Omental fat pad (tissue), 3 donors: ENCODE measurements at regions not wholly inside any gene's neighbourhood (a gene's known extent, or its start where the extent isn't known, plus 50 kb on each side); places are given as distances from the start of the nearest gene placed in this dataset.
"Not testable (repeated sequence)": the region's sequence is repeated elsewhere in the genome, so short reads cannot be mapped to it uniquely, and the experiment has no call there.

Experiments used
- ATAC-seq: fragments of 150-250 bp; one replicate; pipeline ENCODE4 v1.9.1; 2016; ENCODE audit warnings: mild to moderate bottlenecking, moderate library complexity; ENCODE audit not compliant: low FRiP score
- DNase-seq: peaks from one replicate; pipeline ENCODE4 v3.0.0-alpha.2; 2019; ENCODE audit warnings: low spot score
- CTCF ChIP-seq, 3 donors: fragments of 450-650 bp; IDR thresholded peaks; one replicate each; pipeline ENCODE4 v1.5.1; 2016 to 2017; ENCODE audit warnings: antibody characterized with exemption in 3 of 3, mild to moderate bottlenecking in 3 of 3, moderate library complexity in 2 of 3

GRCh38 chr1:29683472-29683871 lies 447.1 kb downstream of the PTPRU start:
- DNase-seq (no peak), ATAC-seq (no peak)
- no peak for TF ChIP-seq CTCF (IDR thresholded peaks at IDR 0.05)

DNA sequence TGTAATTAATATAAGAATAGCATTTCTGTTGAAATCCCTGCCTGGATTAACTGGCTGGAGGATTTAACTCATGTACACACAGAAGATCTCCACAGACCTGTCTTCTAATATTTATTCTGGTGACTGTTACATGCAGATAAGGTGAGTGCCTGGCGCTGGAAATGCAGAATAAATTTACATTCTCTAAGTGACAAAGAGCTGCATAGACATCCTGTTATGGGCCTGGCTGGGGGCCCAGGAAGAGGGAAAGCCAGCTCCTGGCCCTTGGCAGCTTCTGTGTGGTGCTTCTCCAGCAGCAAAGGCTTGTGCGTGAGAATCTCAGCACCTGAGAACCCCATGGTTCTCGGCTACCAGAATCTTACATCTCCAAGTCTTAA lies 446.6 kb downstream of the PTPRU start:
- no peak for DNase-seq
- ATAC-seq: no peak
- TF ChIP-seq CTCF (IDR thresholded peaks at IDR 0.05): no peak

DNA sequence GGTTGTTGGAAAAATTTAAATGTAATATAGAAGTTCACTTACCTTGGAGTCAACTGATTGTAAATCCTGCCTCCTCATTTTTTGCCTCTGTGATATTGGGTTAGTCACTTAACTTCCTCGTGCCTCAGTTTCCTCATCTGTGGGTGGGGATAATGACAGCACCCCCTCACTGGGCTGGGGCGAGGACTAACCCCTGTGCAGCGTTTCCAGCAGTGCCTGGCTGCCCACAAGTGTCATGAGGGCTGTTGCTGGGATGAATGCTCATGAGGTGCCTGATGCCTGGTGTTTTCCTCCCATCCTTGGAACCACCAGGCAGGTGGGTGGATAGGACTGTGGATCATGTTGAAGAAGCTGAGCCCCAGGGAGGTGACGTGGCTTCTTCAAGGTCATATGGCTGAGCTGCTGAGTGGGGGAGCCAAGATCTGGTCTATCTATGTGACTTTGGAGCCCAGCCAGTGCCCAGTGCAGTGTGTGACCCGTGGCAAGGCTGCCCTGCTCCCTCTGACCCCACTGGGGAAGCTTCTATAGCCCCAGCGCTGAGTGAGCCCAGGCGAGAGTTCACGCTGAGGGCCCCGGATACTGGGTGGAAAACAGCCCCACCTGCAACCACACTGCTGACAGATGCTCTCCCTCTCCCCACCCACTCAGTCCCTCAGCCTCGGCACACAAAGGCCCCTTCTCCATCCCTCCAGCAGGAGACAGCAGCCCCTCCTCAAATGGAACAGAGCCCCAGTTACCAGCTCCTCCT lies 446.0 kb downstream of the PTPRU start:
- ATAC-seq: no peak

DNA sequence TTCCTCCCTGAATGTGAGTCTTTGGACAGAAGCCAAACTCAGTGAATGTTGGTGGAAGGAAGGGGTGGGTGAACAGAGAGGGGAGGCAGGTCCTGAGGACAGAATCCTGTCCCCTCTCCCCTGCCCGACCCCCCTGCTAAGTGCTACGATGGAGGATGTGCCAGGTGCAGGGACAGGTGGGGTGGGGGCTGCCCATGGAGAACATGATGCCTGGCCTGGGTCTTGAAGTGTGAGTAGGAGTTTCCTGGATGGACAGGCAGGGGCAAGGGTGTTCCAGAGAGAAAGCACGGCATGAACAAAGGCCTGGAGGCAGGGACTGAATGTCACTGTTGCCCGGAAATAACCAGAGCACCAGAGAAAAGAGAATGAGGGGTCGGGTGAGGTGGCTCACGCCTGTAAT lies 445.1 kb downstream of the PTPRU start:
- ATAC-seq, DNase-seq: not testable (repeated sequence)

More for the DNA sequence above, 446.0 kb downstream of the PTPRU start:
- DNase-seq: no peak
- no peak for TF ChIP-seq CTCF (IDR thresholded peaks at IDR 0.05)

GRCh38 chr1:29679828-29680558 lies 443.7 kb downstream of the PTPRU start:
- no peak for DNase-seq
- no peak for ATAC-seq
- TF ChIP-seq CTCF (IDR thresholded peaks at IDR 0.05): no peak

DNA sequence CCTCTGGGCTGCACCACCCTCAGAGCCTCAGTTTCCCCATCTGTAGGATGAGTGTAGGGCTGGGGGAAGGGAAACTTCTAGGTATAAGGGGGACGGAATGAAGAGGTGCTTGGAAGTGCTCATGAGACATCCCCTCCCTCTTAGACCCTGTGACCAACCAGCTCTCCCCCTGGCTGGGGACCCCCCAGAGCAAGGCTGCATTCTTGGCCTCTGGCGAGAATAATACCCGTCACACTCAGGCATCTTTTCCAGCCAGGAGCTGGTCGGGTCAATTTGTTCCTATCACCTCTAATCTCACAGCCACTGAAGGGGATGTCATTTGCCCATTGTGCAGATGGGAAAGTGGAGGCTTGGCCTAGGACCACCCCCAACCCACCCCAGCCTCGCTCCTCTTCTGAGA lies 443.0 kb downstream of the PTPRU start:
- DNase-seq (no peak), ATAC-seq (no peak)
- no peak for TF ChIP-seq CTCF (IDR thresholded peaks at IDR 0.05)

GRCh38 chr1:29677028-29678024 lies 441.0 kb downstream of the PTPRU start:
- ATAC-seq (no peak), DNase-seq (no peak)
- no peak for TF ChIP-seq CTCF (IDR thresholded peaks at IDR 0.05)
